ENCODE measurements at regions not wholly inside any gene's neighbourhood (a gene's known extent, or its start where the extent isn't known, plus 50 kb on each side); places are given as distances from the start of the nearest gene placed in this dataset.

DNA sequence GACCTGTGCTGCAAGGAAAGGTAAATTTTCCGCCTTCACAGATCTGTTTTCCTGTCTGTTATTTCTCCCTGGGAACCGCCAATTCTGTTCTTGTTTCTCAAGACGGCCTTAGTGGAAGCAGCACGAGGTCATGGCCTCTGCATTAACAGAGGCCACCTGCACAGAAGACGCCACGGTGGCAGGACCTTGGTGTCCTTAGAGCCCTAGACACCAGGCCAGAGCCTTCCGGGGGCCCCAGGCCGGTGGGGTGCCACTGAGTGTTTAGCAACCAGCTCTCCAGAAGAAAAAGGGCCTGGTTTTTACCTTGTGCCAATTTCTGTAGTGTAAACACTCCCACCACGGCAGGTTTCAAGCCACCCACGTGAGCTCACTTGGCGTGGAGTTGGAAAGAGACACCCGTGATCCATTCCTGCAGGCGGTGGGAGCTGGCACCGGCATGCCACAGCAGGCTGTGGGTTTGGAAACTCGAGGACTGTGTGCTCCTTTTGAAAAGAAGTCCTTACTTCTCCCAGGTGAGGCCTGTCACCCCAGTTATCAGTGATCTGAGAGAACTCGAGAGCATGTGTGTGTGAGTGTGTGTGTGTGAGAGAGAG is 103.9 kb upstream of the HDAC4 start:
- no peak for DNase-seq

DNA sequence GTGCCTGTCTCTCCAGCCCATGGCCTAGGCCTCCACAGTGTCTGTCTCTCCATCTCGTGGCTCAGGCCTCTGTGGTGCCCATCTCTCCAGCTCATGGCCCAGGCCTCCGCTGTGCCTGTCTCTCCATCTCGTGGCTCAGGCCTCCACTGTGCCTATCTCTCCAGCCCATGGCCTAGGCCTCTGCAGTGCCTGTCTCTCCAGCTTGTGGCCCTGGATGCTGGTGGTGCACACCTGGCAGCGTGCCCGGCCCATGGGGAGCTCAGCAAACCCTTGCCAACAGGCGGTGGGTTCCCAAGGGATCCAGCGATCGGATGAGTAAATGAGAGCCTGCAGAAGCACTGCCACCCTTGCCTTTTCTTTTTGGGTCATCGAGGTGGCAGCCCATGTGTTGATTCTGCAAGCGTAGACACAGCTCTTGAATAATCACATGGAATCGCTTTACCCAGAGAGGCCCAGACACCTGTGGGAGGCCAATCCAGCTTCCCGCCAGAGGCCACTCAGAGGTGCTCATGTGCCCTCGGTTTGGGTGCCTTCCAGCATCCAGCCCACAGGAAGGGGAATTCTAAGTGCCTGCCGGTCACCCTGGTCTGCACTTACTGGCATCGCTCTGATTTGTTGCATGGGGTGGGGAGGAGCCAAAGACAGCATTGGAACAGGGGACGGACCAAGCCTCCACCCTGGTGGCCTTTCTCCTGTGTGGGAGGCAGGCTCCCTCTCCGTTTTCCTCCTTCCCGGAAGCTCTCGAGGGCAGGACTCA is 101.8 kb upstream of the HDAC4 start:
- no peak for DNase-seq

DNA sequence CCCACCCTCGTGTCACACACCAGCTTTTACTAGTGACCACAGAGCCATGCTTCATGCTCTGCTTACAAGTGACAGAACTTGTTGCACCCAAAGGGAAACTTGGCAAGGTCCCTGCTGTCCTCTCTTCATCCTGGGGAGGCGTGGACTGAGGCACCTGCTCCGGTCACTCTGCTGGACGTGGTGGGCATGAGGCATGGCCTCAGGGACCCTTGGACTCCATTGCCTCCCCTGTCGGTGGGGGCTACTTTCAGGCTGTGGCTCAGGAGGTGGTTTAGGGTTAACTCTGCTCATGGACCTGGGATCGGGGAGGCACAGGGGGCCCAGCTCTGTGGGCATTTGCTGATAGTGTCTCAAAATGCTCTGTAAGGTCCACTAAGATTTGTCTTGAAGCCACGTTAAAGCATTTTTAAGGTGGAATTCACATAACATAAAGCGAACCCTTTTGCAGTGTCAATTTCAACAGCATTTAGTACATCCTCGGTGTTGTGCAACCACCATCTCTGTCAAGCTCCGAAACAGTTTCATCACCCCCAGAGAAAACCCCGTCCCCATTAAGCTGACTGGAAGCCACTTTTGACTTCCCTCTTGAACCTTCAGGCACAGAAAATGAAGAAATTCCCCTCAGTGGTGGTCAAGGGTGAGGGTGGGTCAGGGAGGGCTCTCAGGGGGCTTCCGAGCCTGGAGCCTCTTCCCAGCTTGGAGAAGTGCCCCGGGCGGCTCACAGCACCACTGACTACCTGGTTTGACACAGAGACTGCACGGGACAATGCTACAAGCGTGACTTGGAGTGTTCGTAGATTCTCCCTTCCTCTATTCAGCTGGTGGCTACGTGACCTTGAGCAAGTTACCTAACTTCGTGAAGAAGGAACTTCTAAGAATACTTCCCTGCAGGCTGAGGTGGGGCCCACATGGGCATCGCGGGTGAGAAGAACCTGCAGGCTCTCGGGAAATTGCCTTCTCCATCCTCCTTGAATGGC is 100.0 kb upstream of the HDAC4 start:
- DNase-seq: peak in 1 of 14 donors; percentile 46

DNA sequence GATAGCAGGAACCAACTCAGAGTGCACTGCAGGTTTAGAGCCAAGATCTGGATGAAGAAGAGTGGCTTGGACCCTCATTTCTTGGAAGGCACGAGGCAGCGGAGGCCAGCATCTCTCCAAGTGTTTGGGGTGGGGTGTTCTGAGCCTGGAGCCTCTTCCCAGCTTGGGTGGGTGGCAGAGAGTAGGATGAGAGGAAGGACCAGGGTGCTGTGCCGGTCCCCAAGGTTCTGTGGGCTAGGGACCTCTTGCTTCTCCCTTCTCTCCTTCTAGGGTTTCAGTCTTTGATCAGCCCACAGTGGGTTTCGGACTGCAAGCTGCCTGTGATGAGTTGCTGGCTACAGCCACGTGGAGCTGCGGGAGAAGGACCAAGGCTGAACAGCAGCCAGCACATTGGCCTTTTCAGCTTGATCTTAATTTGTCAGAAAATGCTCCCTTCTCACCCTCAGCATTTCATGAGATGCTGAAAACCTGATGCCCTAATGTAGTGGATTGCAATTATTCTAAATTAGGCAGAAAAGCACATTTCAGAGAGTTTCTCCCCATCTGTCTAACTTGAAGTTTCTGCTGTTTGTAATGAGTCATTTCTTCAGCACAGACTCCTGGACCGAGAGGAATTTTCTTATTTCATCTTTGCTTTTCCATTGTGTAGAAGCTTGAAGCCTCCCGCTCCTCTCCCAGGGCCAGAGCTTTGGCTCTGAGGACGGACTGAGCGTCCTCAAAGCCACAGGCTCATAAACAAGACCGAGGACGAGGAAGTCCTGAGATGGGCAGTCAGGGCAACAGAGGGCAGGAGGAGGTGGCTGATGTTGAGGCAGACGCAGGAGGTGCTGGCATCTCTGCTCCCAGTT is 99.1 kb upstream of the HDAC4 start:
- DNase-seq: no peak

DNA sequence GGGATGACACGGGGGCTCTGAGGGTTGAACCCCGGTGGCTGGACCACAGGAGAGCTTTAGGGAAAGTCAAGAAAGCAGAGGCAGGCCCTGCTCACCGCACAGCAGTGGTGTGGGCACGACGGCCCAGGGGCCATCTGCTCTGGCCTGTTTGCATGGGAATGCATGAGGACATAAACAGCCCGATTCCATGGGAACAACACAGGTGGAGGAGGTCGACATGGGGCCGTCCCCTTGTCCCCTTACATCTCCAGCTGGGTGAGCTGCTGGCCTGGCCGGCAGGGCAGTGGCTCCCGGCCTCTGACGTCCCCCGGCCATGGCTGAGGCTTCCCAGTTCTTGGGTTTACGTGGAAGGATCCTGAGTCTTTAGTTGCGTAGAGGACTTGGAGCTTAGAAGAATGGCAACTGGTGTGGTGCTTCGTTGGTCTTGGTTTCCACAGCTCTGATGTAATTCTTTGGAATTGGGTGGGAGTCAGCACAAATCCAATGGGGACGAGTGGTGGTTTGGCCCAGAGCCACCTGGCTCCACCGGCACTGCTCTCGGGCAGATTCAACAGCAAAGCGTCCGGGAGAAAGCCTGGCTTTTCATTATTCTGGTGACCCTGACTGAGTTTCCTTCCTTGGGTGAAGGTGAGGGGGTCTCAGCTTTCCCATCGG is 98.3 kb upstream of the HDAC4 start:
- DNase-seq: no peak

- no peak for DNase-seq
These were observed 97.8 kb upstream of the HDAC4 start for GRCh38 chr2:239498576-239498975.

GRCh38 chr2:239496700-239497099 is 95.9 kb upstream of the HDAC4 start:
- DNase-seq: no peak

DNA sequence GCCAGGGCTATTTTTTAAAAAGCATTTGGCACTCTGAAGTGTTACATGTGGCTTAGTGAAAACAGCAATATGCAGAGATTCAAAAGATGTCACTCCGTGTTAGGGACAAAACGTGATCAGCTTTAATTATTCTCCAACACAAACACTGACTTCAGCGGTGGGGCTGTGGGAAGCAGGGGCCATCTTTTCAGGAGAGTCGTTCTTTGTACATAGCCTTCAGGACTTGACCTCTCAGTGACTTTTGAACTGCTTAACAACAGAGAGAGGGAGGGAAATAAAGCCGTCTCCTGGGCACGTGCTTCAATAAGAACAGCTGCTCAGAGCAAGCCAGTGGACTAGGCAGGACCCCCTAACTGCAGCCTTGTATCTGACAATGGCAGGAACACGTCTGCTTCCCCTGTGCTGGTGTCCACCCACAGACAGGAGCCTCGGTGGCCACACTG is 95.0 kb upstream of the HDAC4 start:
- no peak for DNase-seq

DNA sequence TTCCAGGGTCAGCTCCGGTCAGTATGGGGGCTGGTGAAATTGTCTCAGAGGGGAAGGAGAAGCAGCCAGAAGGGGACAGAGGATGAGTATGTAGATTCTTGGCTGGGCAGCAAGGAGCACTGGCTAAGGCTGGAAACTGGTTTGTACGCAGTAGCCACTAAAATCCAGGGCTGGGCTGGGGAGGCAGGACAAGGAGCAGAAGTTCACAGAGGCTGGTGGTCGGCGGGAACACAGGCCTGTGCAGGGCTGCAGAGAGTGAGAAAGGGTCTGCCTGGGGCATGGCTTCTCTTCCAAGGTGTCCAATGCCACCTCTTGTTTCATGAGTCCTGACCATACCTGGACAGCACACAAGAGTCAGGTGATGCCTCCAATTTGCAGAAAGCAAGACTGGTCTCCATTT is 94.4 kb upstream of the HDAC4 start:
- DNase-seq: no peak

- no peak for DNase-seq
These were observed 93.8 kb upstream of the HDAC4 start for GRCh38 chr2:239494578-239494977.

GRCh38 chr2:239489481-239489880 is 88.7 kb upstream of the HDAC4 start:
- no peak for DNase-seq

- DNase-seq: no peak
These were observed 87.3 kb upstream of the HDAC4 start for GRCh38 chr2:239488125-239488524.

- no peak for DNase-seq
These were observed 86.5 kb upstream of the HDAC4 start for GRCh38 chr2:239487272-239487671.

DNA sequence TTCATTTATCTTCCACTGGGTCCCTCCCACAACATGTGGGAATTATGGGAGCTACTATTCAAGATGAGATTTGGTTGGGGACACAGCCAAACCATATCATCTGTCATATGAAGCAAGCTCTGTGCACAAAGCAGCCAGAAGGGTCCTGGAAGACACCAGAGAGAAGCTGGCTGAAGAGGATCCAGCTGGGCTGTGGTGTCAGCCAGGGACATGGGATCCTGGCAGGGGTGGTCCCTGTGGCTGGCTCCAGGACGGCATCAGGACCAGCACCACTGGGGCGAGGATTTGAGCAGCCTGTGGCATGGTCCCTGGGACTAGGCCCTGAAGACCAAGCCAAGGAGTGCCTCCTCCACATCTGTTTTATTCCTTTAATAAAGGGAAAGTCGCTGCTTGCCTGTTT is 84.8 kb upstream of the HDAC4 start:
- DNase-seq: no peak

- DNase-seq: no peak
These were observed 83.9 kb upstream of the HDAC4 start for GRCh38 chr2:239484571-239485355.

GRCh38 chr2:239482778-239483712 is 82.2 kb upstream of the HDAC4 start:
- no peak for DNase-seq

- no peak for DNase-seq
These were observed 78.7 kb upstream of the HDAC4 start for GRCh38 chr2:239479471-239479870.

GRCh38 chr2:239477591-239477990 is 76.8 kb upstream of the HDAC4 start:
- DNase-seq: no peak

- no peak for DNase-seq
These were observed 76.2 kb upstream of the HDAC4 start for GRCh38 chr2:239476757-239477585.
